HAP-1 (cell line): ENCODE measurements at regions not wholly inside any gene's neighbourhood (a gene's known extent, or its start where the extent isn't known, plus 50 kb on each side); places are given as distances from the start of the nearest gene placed in this dataset.

Source experiments
- DNase-seq, 2 experiments: peaks; one replicate each; pipeline ENCODE4 v3.0.0-alpha.2; 2016 to 2020; ENCODE audit warnings: low spot score in 2 of 2
- H3K27me3 ChIP-seq: fragments of 250-450 bp; sonication (Bioruptor Pico); 2 replicates; pipeline ENCODE4 v1.5.1; 2020; ENCODE audit warnings: low read depth, mild to moderate bottlenecking, moderate library complexity
- H3K36me3 ChIP-seq: fragments of 250-450 bp; sonication (Bioruptor Pico); replicated peaks from 2 replicates; pipeline ENCODE4 v1.5.1; 2020; ENCODE audit warnings: mild to moderate bottlenecking
- H3K4me1 ChIP-seq: fragments of 250-450 bp; sonication (Bioruptor Pico); 2 replicates; pipeline ENCODE4 v1.5.1; 2020; ENCODE audit warnings: mild to moderate bottlenecking
- H3K4me3 ChIP-seq: fragments of 250-450 bp; sonication (Bioruptor Pico); 2 replicates; pipeline ENCODE4 v1.5.1; 2020; ENCODE audit warnings: mild to moderate bottlenecking, moderate library complexity
- H3K9me3 ChIP-seq: fragments of 250-450 bp; sonication (Bioruptor Pico); 2 replicates; pipeline ENCODE4 v1.5.1; 2020; ENCODE audit warnings: mild to moderate bottlenecking, moderate library complexity
- in situ Hi-C: fragments of 300-500 bp; cut with MboI; formaldehyde crosslinking; loops from 3 replicates; pipeline ENCODE4 v1.14.3; 2020; ENCODE audit warnings: low sequenced_read_pairs, inconsistent platforms, mixed read lengths

DNA sequence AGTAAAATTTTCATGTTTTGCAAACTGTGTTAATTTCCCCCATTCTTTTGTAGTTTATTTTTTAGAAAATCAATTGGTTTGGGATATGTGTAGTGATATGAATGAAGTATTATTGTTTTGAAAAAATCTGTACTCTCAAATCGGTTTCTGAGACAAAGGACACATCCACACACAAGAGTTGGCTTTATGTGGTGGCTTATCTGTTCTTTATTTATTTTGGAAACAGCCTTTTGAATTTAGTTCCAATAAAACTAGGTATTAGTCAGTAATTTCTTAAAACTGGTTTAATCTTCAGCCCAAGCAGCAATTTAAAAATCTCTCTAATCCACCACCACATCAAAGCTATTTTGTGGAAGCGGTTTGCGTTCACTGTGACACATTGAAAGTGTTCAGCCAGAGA lies 741.5 kb upstream of the GRM7 start:
- Histone ChIP-seq H3K27me3 (no peaks in the 10 kb centered on the region), H3K36me3 (no peaks in the 10 kb centered on the region), H3K4me3 (no peak overlapping the region), H3K9me3 (no peaks in the 10 kb centered on the region), H3K4me1 (no peaks in the 10 kb centered on the region)
- in situ Hi-C loops: no loop called here
- DNase-seq: no peak

DNA sequence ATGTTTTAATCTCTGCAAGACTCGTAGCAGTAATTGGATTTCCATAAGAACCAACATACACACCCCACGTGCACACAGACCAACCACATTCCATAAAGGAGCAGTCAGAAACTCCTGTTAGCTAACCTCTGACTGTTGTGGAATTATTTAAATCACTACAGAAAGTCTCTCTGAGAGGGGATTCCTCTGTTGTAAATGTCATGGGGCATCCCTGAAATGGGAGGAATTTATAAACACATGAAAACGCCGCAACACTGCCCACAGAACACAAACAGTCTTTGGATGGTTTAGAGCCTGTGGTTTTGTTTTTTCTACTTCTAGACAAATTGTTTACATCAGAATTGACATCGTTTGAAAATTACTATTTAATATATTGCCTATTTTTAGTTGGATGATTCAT lies 740.1 kb upstream of the GRM7 start:
- Histone ChIP-seq H3K4me3 (no peak overlapping the region), H3K27me3 (no peaks in the 10 kb centered on the region), H3K9me3 (no peaks in the 10 kb centered on the region), H3K36me3 (no peaks in the 10 kb centered on the region), H3K4me1 (no peaks in the 10 kb centered on the region)
- in situ Hi-C loops: no loop called here
- DNase-seq: no peak

DNA sequence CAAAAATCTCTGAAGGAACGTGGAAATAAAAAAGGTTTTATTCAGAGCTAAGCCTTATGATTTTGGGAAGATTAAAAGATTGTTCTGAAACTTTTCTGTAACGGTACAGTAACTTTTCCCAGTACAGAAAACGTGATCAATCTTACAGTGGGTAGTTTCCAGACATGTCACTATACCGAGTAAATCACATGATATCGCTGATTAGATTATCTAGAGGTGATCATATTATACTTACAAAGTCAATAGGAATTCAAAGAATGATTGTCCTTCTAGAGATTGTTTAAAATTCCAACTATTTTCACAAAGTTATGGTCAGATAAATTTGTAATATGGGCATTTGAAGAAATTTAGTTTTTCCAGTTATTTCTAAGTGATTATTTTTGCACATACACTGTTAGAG lies 736.0 kb upstream of the GRM7 start:
- Histone ChIP-seq H3K27me3 (no peaks in the 10 kb centered on the region), H3K36me3 (no peaks in the 10 kb centered on the region), H3K4me3 (no peak overlapping the region), H3K4me1 (no peaks in the 10 kb centered on the region), H3K9me3 (no peaks in the 10 kb centered on the region)
- in situ Hi-C loops: no loop called here
- no peak for DNase-seq

DNA sequence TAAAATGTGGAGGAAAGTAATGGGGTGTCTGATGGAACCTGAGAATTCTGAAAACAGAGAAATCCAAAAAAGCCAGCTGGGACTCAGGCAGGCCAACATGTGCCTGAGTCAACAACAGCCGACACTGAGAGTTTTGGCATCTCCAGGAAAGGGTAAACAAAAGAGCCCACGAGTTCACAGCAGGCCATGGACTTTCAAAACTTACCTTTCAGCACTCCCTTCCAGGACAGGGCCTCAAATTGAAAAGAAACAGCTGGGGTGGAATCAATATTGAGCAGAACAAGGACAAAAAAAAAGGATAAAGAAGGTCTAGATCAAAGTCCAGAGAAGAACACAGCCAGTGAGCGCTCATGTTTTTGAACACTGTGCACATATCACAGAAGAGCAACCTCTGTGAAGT lies 735.4 kb upstream of the GRM7 start:
- H3K4me3 ChIP-seq: no peak overlapping the region
- no peak for DNase-seq
- H3K36me3 ChIP-seq: no peaks in the 10 kb centered on the region
- H3K9me3 ChIP-seq: no peaks in the 10 kb centered on the region
- H3K4me1 ChIP-seq: no peaks in the 10 kb centered on the region
- no peaks in the 10 kb centered on the region for H3K27me3 ChIP-seq
- in situ Hi-C loops: no loop called here

DNA sequence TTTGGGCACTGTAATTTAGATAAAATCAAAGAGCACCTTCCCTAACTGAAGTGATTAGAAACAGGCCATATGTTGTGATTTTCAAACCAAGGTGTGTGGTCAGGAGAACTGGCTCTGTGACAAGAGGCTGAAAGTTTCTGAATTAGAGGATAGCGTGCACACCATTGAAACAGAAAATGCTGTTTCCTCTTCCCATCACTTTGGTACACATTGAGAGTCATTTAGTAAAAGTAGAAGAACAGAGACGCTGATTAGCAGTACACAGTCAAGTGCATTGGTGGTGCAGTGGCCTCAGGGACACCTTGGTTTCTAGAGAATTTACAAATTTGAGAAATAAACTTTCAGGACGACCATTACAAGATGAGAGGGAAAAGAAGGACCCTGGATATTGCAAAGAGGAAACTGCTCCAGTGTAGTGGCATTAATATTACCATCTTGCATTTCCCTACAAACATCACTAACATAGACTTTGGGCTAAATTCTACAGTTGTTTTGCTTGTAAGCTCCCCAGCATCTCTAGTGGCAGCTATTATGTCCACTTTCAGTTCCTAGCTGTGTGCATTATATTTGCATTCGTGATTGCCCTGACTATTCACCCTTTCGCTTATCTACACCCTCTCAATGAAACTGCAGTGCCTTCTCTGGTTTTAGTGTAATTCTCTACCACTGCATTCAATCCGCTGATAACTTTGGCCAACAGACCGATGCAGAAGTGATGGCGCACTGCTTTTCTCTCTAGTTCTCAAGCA lies 728.1 kb upstream of the GRM7 start:
- Histone ChIP-seq H3K9me3 (no peaks in the 10 kb centered on the region), H3K27me3 (no peaks in the 10 kb centered on the region)
- in situ Hi-C loops: no loop called here

DNA sequence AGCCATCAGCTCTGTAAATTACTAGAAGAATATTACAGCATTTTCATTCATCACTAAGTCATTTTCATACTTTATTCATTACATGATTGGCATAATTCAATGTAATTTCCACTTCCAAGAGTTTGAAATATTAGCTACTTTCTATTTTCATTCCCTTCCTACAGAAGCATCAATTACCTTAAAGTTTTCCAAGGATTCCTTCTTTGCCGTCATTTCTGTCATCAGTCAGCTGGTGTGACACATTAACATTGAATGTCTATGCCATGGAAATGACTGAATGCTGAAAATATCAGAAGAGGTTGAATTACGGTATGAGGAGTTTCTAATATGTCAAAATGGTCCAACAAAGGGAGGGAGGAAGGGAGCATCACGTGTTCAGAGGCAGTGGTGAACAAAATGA lies 718.2 kb upstream of the GRM7 start:
- in situ Hi-C loops: no loop called here
- Histone ChIP-seq H3K36me3 (no peaks in the 10 kb centered on the region), H3K9me3 (no peaks in the 10 kb centered on the region), H3K27me3 (no peaks in the 10 kb centered on the region), H3K4me3 (no peak overlapping the region), H3K4me1 (no peaks in the 10 kb centered on the region)
- DNase-seq: no peak

More for the DNA sequence above, 728.1 kb upstream of the GRM7 start:
- no peak for DNase-seq
- no peaks in the 10 kb centered on the region for H3K4me1 ChIP-seq
- no peaks in the 10 kb centered on the region for H3K36me3 ChIP-seq
- no peak overlapping the region for H3K4me3 ChIP-seq

DNA sequence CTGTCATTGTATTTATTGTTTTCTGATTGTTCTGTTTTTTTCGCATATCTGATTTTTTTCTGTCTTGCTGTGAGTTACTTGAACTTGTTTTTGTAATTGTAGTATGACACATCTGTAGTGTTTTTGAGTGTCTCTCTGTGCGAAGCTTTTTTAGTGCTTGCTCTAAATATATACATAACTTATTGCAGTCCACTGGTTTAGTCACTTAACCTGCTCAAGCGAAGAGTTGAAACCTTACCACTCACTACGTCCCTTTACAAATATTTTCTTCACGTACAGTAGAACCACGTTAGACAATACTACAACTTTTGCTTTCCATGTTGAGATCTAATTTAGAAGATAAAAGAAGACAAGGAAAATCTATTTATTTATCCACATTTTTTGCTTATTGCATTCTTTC lies 713.0 kb upstream of the GRM7 start:
- Histone ChIP-seq H3K9me3 (no peaks in the 10 kb centered on the region), H3K4me1 (no peaks in the 10 kb centered on the region), H3K36me3 (no peaks in the 10 kb centered on the region), H3K4me3 (no peak overlapping the region), H3K27me3 (no peaks in the 10 kb centered on the region)
- in situ Hi-C loops: no loop called here
- no peak for DNase-seq

DNA sequence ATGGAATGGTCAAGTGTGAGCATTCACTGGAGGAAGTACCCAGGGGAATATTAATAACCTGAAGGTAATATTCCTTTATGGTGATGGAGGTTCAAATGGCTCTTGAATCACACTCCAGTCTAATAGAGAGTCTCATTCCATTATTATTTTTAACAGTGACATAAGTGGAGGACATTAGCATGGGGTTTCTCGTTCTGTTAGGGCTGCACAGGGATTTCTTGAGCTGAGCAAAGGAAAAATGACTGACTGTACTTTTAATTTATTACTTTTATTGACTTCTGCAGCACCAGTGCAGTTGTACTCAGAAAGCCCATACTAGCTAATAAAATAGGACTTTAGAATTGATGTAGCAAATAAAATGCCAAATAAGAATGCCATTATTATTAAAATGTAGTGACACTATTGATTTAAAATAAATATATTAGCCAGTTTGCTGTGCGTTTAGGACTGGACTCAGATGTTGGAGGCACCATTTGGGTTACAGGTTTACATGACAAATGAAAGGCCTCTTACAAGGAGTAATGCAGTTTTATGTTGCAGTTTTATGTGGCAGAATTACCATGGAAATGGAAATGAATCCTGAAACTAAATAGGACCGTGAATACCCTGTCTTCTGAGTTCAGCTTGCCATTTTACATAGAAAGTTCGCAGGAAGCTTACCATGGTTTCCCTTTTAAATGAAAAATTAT lies 705.1 kb upstream of the GRM7 start:
- Histone ChIP-seq H3K36me3 (no peaks in the 10 kb centered on the region), H3K27me3 (no peaks in the 10 kb centered on the region), H3K4me1 (no peaks in the 10 kb centered on the region), H3K9me3 (no peaks in the 10 kb centered on the region), H3K4me3 (no peak overlapping the region)
- in situ Hi-C loops: no loop called here
- DNase-seq: no peak

DNA sequence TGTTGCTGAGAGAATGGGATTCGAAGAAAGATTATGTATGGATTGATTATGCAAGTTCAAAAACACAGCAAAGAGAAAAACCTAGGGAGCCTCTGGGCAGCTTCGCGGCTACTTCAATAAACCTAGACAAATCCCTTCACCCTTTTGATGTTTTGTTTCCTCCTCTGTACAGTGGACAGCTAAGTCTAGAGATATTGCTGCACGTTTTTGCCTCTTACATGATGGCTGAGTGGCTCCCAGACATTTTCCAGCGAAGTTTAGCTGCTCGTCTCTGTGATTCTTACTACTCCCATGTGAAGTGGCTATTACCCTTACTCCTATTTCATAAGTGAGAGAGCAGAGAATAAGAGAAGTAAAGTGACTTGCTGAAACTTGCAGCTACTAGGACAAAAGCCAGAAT lies 695.0 kb upstream of the GRM7 start:
- H3K36me3 ChIP-seq: no peaks in the 10 kb centered on the region
- in situ Hi-C loops: no loop called here
- H3K27me3 ChIP-seq: no peaks in the 10 kb centered on the region
- no peaks in the 10 kb centered on the region for H3K4me1 ChIP-seq
- DNase-seq: no peak
- no peaks in the 10 kb centered on the region for H3K9me3 ChIP-seq
- H3K4me3 ChIP-seq: no peak overlapping the region

DNA sequence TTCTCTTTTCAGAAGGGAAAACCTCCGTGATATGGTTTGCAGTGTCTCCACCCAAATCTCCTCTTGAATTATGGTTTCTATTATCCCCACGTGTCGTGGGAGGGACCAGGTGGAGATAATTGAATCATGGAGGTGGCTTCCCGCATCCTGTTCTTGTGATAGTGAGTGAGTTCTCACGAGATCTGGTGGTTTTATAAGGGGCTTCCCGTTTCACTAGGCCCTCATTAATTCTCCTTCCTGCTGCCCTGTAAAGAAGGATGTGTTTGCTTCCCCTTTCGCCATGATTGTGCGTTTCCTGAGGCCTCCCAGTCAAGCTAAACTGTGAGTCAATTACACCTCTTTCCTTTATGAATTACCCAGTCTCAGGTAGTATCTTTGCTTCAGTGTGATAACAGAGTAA lies 692.7 kb upstream of the GRM7 start:
- no peak for DNase-seq
- Histone ChIP-seq H3K9me3 (no peaks in the 10 kb centered on the region), H3K4me3 (no peak overlapping the region), H3K4me1 (no peaks in the 10 kb centered on the region), H3K36me3 (no peaks in the 10 kb centered on the region), H3K27me3 (no peaks in the 10 kb centered on the region)
- in situ Hi-C loops: no loop called here

DNA sequence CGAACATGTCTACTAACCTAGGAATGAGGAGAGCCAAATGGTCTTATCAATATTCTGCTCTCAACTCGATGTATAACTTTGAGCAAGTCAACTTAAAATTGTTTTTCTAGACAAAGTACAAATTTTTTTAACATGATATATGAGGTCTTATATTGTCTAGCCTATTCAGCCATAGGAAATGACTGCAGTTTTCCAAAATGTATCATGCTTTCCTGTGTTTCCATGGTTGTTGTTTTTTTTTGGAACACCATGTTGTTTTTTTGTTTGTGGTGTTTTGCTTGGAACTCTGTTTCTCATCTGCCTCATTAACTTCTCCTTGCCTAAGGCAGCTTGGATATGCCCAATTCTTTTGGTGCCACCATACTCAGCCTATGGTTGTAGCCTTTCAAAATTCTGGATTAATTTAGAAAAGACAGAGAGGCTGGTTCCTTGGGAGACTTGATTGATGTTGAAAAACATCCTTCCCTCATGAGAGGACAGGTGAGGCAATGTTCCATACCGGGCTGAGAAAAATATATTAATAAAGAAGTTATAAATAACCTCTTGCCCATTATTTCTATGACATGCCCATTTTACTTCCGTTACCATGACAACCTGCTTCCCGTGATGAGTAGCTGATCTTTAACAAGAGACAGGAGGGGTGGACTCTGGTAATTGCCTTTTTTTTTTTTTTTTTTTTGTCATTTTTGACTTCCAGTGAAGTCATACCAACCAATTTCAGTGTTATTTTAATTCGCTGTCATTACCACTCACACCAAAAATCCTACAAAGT lies 687.9 kb upstream of the GRM7 start:
- in situ Hi-C loops: no loop called here
- no peaks in the 10 kb centered on the region for H3K36me3 ChIP-seq
- H3K9me3 ChIP-seq: no peaks in the 10 kb centered on the region
- DNase-seq: no peak
- H3K4me1 ChIP-seq: no peaks in the 10 kb centered on the region
- H3K4me3 ChIP-seq: no peak overlapping the region
- H3K27me3 ChIP-seq: no peaks in the 10 kb centered on the region

DNA sequence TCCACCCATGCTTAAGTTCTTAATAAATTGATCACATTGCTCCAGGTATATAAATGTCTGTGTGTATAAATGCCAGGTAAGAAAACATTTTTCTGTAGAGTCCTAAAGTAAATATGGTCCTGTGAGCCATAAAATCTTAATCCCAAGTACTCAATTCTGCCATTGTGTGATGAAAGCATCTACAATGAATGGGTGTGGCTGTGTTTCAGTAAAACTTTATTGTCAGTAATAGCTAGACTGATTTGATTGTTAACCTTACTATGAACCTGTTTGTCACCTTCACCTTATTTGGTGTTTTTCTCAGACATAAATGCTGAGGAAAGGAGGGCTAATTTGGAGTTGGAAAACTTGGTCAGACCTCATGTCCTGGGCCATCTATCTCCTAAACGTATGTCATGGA lies 683.5 kb upstream of the GRM7 start:
- in situ Hi-C loops: no loop called here

DNA sequence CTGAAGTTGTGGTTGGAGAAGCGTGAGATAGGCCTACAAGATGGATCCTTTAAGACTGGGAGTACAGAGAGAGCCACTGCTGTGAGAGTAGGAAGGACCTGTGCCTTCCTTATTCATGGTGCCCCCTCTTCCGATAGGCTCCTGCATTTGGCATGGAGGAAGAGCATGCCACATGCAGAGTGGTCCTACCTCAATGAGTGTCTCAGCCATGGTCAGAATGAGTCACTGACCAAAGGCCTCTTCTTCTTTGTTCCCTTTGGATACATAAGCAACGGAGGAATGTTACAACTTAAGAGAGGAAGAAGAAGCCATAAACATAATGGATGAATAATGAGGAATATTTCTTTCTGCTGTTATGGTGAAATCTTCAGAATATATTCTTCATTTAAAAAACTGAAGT lies 681.2 kb upstream of the GRM7 start:
- no peaks in the 10 kb centered on the region for H3K27me3 ChIP-seq
- DNase-seq: no peak
- H3K4me1 ChIP-seq: no peaks in the 10 kb centered on the region
- in situ Hi-C loops: no loop called here
- no peaks in the 10 kb centered on the region for H3K9me3 ChIP-seq
- H3K4me3 ChIP-seq: no peak overlapping the region
- H3K36me3 ChIP-seq: no peaks in the 10 kb centered on the region

More for the DNA sequence above, 683.5 kb upstream of the GRM7 start:
- Histone ChIP-seq H3K36me3 (no peaks in the 10 kb centered on the region), H3K27me3 (no peaks in the 10 kb centered on the region), H3K9me3 (no peaks in the 10 kb centered on the region), H3K4me1 (no peaks in the 10 kb centered on the region), H3K4me3 (no peak overlapping the region)
- no peak for DNase-seq

DNA sequence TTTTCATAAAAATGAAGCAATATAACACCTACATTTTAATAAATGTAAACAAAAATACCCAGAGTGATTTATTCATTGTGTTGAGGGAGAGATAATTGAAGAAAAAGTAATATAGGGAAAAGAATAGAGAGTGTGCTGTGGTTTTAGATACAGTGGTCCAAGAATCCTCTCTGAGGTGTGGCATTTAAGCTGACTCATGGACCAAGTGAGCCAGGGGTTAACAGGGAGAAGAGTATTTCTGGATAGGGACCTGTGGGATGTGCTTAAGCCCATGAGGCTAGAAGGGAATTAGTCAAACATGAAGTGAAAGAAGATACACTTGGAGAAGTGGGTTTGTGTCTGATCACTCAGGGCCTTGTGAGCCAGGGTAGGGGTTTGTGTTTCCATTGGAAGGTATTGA lies 680.7 kb upstream of the GRM7 start:
- no peak for DNase-seq
- no peaks in the 10 kb centered on the region for H3K27me3 ChIP-seq
- no peak overlapping the region for H3K4me3 ChIP-seq
- no peaks in the 10 kb centered on the region for H3K9me3 ChIP-seq
- no peaks in the 10 kb centered on the region for H3K36me3 ChIP-seq
- no peaks in the 10 kb centered on the region for H3K4me1 ChIP-seq
- in situ Hi-C loops: no loop called here
